Skeletal muscle satellite cell (primary cell): ENCODE measurements at regions not wholly inside any gene's neighbourhood (a gene's known extent, or its start where the extent isn't known, plus 50 kb on each side); places are given as distances from the start of the nearest gene placed in this dataset.

Experiments
- H3K27me3 ChIP-seq: 2 replicates; pipeline ENCODE4 v1.7.0; 2013; ENCODE audit warnings: low read length; ENCODE audit not compliant: control insufficient read depth, insufficient read depth
- H3K36me3 ChIP-seq: 2 replicates; pipeline ENCODE4 v1.7.0; 2013; ENCODE audit warnings: mild to moderate bottlenecking, control low read depth, low read length; ENCODE audit not compliant: insufficient read depth
- H3K4me1 ChIP-seq: 2 replicates; pipeline ENCODE4 v1.7.0; 2013; ENCODE audit warnings: low read length; ENCODE audit not compliant: control insufficient read depth, insufficient read depth
- H3K4me2 ChIP-seq: 2 replicates; pipeline ENCODE4 v1.7.0; 2013; ENCODE audit warnings: mild to moderate bottlenecking, low read length
- H3K4me3 ChIP-seq: 2 replicates; pipeline ENCODE4 v1.7.0; 2013; ENCODE audit warnings: low read length
- H3K9ac ChIP-seq: 2 replicates; pipeline ENCODE4 v1.7.0; 2013; ENCODE audit warnings: mild to moderate bottlenecking, low read depth, low read length, moderate library complexity
- H3K9me3 ChIP-seq: replicated peaks from 2 replicates; pipeline ENCODE4 v1.7.0; 2013; ENCODE audit warnings: mild to moderate bottlenecking, control low read depth, low read length

DNA sequence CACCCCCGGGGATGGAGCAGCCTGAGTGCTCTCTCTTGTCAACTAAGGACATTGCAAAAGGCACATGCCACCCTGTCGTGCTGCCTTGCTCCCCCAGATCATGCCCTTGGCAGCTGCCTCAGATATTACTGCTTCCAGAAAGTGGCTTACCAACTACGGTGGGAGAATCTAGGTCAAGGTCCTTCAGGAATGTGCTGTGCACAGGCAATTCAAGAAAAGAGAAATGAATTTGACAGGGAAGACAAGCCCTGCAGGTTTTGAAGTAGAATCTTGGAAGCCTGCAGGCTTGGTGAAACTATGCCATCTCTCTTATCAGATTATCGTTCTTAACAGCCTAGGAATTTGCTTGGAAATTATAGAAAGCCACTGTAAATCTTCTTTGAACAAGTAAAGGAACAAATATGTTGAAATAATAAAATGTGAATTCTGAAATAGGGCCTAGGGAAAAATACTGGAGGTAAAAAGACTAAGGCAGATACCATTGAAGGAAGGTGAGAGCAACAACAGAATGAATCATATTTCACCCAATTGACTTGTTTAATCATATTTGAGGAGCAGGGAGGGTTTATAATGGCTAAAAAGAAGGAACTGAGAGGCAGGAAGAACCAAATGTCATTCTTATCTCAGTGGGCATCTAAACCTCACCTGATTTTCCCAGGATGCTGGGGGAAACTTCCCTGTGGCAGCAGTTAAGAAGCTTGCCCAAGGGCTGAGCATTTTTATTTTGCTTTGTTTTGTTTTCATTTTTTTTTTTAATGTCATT lies 94.0 kb upstream of the GLS start:
- Histone ChIP-seq H3K4me2 (no peak overlapping the region), H3K4me3 (no peak overlapping the region), H3K4me1 (peaks cover 5% of the 10 kb centered on the region), H3K9me3 (no peaks in the 10 kb centered on the region), H3K27me3 (no peaks in the 10 kb centered on the region), H3K36me3 (no peaks in the 10 kb centered on the region), H3K9ac (no peak overlapping the region)

DNA sequence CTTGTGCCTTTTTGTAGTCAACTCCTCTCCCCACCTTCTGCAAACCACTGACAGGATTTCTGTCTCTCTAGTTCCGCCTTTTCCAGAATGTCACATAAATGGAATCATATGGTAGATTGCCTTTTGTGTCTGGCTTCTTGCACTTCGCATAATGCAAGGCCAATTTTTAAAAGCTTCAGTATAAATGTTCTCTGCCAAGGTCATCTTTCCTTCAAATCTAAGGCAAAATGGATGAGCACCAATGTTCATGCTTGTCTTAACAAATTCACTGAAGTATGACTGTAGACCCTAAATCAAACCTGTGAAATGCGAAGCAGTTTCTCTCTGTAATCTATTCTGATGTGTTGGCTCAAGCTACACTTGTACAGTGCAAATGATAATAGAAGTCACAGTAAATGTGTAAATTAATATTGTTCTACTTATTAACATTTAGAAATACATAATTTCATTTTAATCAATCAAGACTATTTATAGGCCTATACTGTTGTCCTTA lies 92.8 kb upstream of the GLS start:
- H3K27me3 ChIP-seq, result no peaks in the 10 kb centered on the region
- no peaks in the 10 kb centered on the region for H3K9me3 ChIP-seq

DNA sequence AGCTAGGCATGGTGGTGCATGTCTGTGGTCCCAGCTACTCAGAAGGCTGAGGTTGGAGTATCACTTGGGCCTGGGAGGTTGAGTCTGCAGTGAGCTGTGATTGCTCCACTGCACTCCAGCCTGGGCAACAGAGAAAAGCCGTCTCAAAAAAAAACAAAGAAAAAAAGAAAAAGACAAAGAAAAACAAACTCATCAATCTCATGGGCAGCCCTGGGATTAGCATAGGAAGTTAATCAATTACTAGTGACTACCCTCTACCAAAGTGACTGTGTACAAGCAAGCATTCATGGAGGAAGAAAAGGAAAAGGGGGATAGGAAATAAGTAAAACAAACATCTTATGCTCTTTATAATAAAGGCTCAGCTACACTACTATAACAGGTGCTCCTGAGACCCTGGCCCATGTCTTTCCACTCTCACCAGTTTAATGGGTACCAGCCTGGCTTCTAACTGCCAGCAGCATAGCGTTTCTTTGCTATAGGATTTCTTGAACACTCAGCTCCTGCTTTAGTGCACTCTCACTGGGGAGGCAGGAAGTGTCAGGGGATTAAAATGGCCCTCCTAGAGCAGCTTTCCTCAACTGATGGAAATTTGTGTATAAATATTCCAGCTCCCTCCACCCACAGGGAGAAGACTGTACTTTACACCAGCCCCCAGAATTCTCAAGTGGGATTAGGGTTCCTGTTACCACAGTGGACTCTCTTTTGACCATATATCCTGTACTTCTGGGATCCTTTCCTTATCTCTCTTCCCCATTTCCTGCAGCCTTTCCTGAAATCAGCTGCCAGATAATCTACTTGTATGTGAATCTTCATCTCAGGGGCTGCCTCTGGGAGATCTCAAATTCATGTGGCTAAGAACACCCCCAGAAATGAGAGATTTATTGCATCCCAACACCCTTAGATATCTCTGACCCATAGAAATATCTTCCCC lies 91.3 kb upstream of the GLS start:
- Histone ChIP-seq H3K36me3 (no peaks in the 10 kb centered on the region), H3K4me2 (no peak overlapping the region), H3K4me3 (no peak overlapping the region), H3K9ac (no peak overlapping the region), H3K4me1 (peaks cover 13% of the 10 kb centered on the region), H3K27me3 (no peaks in the 10 kb centered on the region), H3K9me3 (no peaks in the 10 kb centered on the region)

More for the DNA sequence above, 92.8 kb upstream of the GLS start:
- H3K4me1 ChIP-seq, result peaks cover 12% of the 10 kb centered on the region
- H3K4me2 ChIP-seq, result no peak overlapping the region
- no peak overlapping the region for H3K9ac ChIP-seq
- no peaks in the 10 kb centered on the region for H3K36me3 ChIP-seq
- H3K4me3 ChIP-seq, result no peak overlapping the region

DNA sequence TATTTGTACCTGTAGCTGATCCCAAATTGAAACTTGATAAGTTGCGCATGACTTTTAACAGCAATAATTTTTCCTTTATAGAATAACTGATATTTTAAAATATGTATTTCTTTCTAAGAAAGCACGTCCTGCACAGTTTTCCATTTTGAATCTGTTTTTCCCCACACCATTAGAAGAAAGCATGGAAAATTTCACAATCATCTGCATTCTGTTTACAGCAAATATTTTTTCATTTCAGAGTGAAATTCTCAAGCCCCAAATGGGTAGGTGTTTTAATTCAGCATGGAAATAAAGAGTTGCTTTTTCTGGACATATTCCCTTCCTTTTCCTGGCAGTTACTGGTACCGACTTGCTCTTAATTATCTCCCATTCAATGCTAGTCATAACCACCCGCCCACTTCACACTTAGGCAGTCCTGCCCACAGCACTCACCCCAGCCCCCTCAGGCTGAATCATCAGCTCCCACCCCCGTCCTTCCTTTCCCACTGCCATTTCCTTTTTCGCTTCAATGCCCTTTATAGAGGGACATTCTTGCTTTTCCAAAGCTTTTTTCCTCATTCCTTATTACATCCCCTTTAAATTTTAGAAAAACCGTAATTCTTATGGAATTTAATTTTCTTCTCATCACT lies 89.2 kb upstream of the GLS start:
- peak overlapping the region; percentile 7 for H3K4me3 ChIP-seq
- peaks cover 22% of the 10 kb centered on the region for H3K4me1 ChIP-seq
- H3K27me3 ChIP-seq, result no peaks in the 10 kb centered on the region
- H3K9me3 ChIP-seq, result no peaks in the 10 kb centered on the region
- H3K9ac ChIP-seq, result no peak overlapping the region
- H3K36me3 ChIP-seq, result no peaks in the 10 kb centered on the region
- peak overlapping the region; percentile 65 for H3K4me2 ChIP-seq

DNA sequence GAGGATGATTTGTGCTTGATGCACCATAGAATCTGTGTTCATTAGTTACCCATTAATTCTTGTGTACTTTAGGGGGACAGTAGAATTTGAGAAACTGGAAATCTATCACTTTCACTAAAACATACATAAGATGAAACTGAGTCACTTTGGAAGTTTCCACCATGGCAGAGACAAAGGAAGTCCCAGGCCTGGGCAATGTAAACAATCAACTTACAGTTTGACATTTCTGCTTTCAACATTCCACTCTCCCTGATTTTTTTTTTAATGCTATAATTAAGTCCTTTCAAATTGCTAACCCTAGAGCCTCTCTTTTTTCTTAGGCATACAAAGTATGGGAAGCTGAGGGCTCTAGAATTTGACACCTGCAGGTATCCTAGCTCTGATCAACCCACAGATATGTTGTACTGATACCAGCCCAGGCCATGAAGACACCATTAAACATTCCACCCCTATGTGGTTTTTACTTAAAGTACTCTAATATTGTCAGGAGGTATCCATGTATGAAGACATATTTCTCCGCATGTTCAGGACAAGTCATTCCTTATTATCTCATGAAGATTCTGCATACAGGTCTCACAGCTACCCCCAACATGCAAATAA lies 88.5 kb upstream of the GLS start:
- Histone ChIP-seq H3K9ac (no peak overlapping the region), H3K4me3 (peak overlapping the region; percentile 7), H3K4me1 (peaks cover 22% of the 10 kb centered on the region), H3K27me3 (no peaks in the 10 kb centered on the region), H3K9me3 (no peaks in the 10 kb centered on the region), H3K36me3 (no peaks in the 10 kb centered on the region), H3K4me2 (peak overlapping the region; percentile 65)

DNA sequence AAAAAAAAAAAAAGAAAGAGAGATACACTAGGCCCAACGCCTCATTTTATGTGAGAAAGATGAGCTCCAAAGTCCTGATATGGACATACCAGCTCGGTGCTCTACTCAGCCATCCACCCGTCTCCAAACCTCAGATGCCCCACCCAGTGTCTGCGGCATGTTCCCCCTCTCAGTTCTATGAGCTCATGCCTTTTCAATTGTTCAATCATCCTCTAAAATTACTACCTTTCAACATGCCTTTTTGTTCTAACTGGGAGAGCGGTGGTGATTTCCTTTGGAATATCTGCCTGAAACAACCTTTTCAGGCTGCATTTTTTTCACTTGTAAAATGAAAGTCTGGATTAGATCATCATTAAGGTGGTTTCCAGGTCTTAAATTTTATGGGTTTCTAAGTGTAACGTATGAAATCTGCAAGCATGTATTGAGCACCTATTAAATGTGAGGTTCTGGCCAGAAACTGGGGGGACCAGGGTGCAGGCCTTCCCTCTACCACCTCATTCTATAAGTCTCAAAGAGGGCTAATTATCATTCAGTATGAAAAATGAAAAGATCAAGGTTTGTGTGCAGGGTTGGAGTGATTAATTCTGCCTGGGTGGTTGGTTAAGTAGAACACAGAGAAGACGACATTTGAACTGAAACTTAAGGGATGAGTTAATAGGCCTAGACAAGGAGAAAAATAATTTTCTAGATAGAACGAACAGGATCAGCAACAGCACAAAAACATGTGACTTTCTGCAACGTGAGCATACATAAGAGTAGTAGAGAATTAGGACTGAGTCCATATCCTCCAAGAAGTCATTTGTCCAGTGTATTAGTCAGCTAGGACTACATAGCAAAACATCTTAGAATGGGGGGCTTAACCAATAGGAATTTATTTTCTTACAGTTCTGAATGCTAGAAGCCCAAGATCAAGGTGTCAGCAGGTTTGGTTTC lies 87.4 kb upstream of the GLS start:
- Histone ChIP-seq H3K36me3 (no peaks in the 10 kb centered on the region), H3K4me1 (peaks cover 22% of the 10 kb centered on the region), H3K4me3 (no peak overlapping the region), H3K4me2 (no peak overlapping the region), H3K9me3 (no peaks in the 10 kb centered on the region), H3K27me3 (no peaks in the 10 kb centered on the region), H3K9ac (no peak overlapping the region)

DNA sequence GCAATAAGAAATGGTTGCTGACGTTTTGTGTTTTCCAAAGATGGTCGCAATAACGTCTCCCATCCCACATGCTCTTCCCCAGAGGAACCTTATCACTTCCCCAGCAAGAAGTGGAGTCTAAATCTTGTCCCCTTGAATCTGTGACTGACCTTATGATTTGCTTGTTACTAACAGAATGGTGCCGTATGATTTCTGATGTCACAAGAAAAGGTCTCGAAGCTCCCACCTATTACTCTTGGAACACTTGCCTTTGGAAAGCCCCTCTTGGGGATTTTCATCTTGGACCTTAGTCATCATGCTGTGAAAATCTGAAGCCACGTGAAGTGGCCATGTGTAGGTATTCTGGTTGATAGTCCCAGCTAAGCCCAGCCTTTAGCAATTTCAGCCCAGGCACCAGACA lies 86.2 kb upstream of the GLS start:
- Histone ChIP-seq H3K9me3 (no peaks in the 10 kb centered on the region), H3K4me2 (no peak overlapping the region), H3K4me3 (no peak overlapping the region), H3K36me3 (no peaks in the 10 kb centered on the region), H3K4me1 (peaks cover 22% of the 10 kb centered on the region), H3K27me3 (no peaks in the 10 kb centered on the region), H3K9ac (no peak overlapping the region)

DNA sequence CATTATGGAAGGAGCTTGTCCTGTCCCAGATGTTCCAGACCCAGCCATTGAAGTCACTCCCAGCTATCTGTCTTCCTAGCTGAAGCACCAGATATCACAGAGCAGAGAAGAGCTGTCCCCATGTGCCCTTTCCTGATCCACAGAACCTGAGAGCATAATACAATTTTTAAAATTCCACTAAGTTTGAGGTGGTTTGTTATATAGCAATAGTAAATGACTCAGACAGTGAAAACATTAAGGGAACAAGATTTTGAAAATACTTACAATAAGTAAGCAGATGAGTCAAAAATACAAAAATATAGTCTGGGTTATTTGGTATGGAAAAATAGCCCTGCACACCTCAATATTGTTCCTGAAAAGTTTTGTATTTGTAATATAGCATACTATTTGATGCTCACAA lies 85.8 kb upstream of the GLS start:
- no peaks in the 10 kb centered on the region for H3K36me3 ChIP-seq
- no peaks in the 10 kb centered on the region for H3K27me3 ChIP-seq
- no peak overlapping the region for H3K4me3 ChIP-seq

DNA sequence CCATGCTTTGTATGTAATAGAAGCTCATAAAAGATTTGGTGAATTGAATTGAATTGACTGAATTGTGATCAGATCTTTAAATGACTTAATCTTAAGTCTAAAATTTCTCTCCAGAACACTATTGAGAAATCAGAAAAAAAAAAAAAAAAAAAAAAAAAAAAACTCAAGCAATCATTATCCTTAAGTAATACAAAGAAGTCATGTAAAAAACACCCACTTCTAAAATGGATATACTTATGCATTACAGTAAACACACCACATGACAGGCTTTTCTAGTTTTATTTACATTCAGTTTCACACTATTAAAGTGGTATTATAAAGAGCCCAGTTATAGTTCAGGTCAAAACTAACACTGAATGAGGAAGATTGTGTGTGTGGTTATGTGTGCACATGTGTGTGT lies 84.9 kb upstream of the GLS start:
- Histone ChIP-seq H3K4me1 (peaks cover 22% of the 10 kb centered on the region), H3K4me2 (no peak overlapping the region), H3K36me3 (no peaks in the 10 kb centered on the region), H3K9me3 (no peaks in the 10 kb centered on the region), H3K27me3 (no peaks in the 10 kb centered on the region), H3K4me3 (no peak overlapping the region), H3K9ac (no peak overlapping the region)

More for the DNA sequence above, 85.8 kb upstream of the GLS start:
- no peak overlapping the region for H3K4me2 ChIP-seq
- no peak overlapping the region for H3K9ac ChIP-seq
- H3K4me1 ChIP-seq, result peaks cover 22% of the 10 kb centered on the region
- no peaks in the 10 kb centered on the region for H3K9me3 ChIP-seq

DNA sequence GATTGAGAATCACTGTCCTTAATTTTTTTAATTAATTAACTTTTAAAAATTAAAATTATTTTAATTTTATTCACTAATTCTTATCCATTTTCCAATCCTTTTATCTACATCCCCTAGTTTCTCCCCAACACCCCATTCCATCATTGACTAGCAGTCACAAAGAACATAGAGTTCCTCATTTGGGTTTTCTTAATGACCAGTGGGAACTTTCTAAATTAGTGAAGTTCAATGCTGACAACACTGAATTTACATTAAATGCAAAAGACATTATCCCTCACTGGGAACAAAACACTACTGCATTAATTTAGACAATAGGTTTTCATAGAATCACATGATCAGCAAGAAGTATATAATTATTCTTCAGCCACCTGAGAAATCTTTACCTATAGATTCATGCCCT lies 80.6 kb upstream of the GLS start:
- no peak overlapping the region for H3K4me3 ChIP-seq
- no peaks in the 10 kb centered on the region for H3K27me3 ChIP-seq
- no peak overlapping the region for H3K4me2 ChIP-seq
- H3K9ac ChIP-seq, result no peak overlapping the region
- no peaks in the 10 kb centered on the region for H3K9me3 ChIP-seq
- no peaks in the 10 kb centered on the region for H3K36me3 ChIP-seq
- H3K4me1 ChIP-seq, result peaks cover 2% of the 10 kb centered on the region
